ENCODE measurements at regions not wholly inside any gene's neighbourhood (a gene's known extent, or its start where the extent isn't known, plus 50 kb on each side); places are given as distances from the start of the nearest gene placed in this dataset.

DNA sequence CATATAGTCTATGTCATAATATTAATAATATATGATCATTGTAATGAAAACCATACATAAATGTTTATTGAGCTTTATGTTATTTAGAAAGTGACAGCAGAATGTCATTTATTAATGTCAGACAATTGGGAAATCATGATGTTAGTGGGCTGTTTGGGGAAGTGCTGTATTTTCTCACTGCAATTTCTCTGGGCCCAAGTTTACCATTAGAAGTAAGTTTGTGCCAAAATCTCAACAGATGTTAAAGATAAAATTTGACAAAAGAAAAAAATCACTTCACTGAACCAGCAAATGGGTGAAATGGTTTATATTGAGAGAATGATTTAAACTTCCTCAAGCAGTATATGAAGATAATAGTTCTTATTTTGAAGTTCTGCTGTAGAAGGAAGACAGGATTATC lies 433.2 kb upstream of the SMARCA2 start:
- no peak overlapping the region for H3K9ac ChIP-seq (ENCODE audit: insufficient read depth, low read length, poor library complexity, severe bottlenecking)
- Mint-ChIP-seq H3K4me3 (no peak overlapping the region), H3K9me3 (peaks cover 0 to 9% (median 4%) of the 10 kb centered on the region in 7 donors), H3K4me1 (no peaks in the 10 kb centered on the region), H3K27ac (no peak overlapping the region), H3K36me3 (no peaks in the 10 kb centered on the region), H3K27me3 (ENCODE audit: low read depth in 3 of 3) (peaks cover 0 to 2% (median 0%) of the 10 kb centered on the region in 3 donors)
- H3K79me2 ChIP-seq (ENCODE audit: insufficient read depth, low read length) = no peaks in the 10 kb centered on the region
- H2AFZ ChIP-seq (ENCODE audit: insufficient read depth, low read depth, low read length, poor library complexity, severe bottlenecking) = no peak overlapping the region
- H3K27ac ChIP-seq (ENCODE audit: low read depth in 1 of 2, low read length in 2 of 2) = no peak overlapping the region
- no peaks in the 10 kb centered on the region for H4K20me1 ChIP-seq (ENCODE audit: insufficient read depth, low read length)
- intact Hi-C loops (cut with micrococcal nuclease) = no loop called here
- no peak overlapping the region for H3K4me2 ChIP-seq (replicated peaks; ENCODE audit: extremely low read depth, low read length, poor library complexity, severe bottlenecking)
- H3K36me3 ChIP-seq (replicated peaks in 1 of 2; ENCODE audit: control insufficient read depth in 1 of 2, insufficient read depth in 2 of 2, low read length in 2 of 2) = no peaks in the 10 kb centered on the region
- no peak overlapping the region for H3K4me3 ChIP-seq (replicated peaks in 1 of 3; ENCODE audit: low read depth in 2 of 3, low read length in 3 of 3)
- H3K27me3 ChIP-seq (ENCODE audit: control insufficient read depth in 2 of 2, insufficient read depth in 2 of 2, low read length in 2 of 2) = no peaks in the 10 kb centered on the region
- no peaks in the 10 kb centered on the region for H3K9me3 ChIP-seq (replicated peaks in 1 of 2; ENCODE audit: control insufficient read depth in 1 of 2, insufficient read depth in 1 of 2, low read length in 2 of 2)
- no peaks in the 10 kb centered on the region for H3K4me1 ChIP-seq (ENCODE audit: control insufficient read depth in 1 of 2, insufficient read depth in 2 of 2, low read length in 2 of 2)
- TF ChIP-seq, protein P1, sequence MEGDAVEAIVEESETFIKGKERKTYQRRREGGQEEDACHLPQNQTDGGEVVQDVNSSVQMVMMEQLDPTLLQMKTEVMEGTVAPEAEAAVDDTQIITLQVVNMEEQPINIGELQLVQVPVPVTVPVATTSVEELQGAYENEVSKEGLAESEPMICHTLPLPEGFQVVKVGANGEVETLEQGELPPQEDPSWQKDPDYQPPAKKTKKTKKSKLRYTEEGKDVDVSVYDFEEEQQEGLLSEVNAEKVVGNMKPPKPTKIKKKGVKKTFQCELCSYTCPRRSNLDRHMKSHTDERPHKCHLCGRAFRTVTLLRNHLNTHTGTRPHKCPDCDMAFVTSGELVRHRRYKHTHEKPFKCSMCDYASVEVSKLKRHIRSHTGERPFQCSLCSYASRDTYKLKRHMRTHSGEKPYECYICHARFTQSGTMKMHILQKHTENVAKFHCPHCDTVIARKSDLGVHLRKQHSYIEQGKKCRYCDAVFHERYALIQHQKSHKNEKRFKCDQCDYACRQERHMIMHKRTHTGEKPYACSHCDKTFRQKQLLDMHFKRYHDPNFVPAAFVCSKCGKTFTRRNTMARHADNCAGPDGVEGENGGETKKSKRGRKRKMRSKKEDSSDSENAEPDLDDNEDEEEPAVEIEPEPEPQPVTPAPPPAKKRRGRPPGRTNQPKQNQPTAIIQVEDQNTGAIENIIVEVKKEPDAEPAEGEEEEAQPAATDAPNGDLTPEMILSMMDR (IDR thresholded peaks at IDR 0.05) = no peak
- no peak for DNase-seq

GRCh38 chr9:1591310-1591709 lies 423.8 kb upstream of the SMARCA2 start:
- no peaks in the 10 kb centered on the region for H3K79me2 ChIP-seq (ENCODE audit: insufficient read depth, low read length)
- H3K4me1 ChIP-seq (ENCODE audit: control insufficient read depth in 1 of 2, insufficient read depth in 2 of 2, low read length in 2 of 2) = no peaks in the 10 kb centered on the region
- Mint-ChIP-seq H3K9me3 (peaks cover 2 to 19% (median 6%) of the 10 kb centered on the region in 7 donors), H3K27me3 (ENCODE audit: low read depth in 3 of 3) (peaks cover 0 to 1% (median under 1%) of the 10 kb centered on the region in 3 donors), H3K27ac (no peak overlapping the region), H3K4me1 (no peaks in the 10 kb centered on the region), H3K36me3 (no peaks in the 10 kb centered on the region), H3K4me3 (no peak overlapping the region)
- no peak overlapping the region for H3K4me2 ChIP-seq (replicated peaks; ENCODE audit: extremely low read depth, low read length, poor library complexity, severe bottlenecking)
- no peaks in the 10 kb centered on the region for H3K27me3 ChIP-seq (ENCODE audit: control insufficient read depth in 2 of 2, insufficient read depth in 2 of 2, low read length in 2 of 2)
- DNase-seq = no peak
- no peaks in the 10 kb centered on the region for H4K20me1 ChIP-seq (ENCODE audit: insufficient read depth, low read length)
- no peak overlapping the region for H2AFZ ChIP-seq (ENCODE audit: insufficient read depth, low read depth, low read length, poor library complexity, severe bottlenecking)
- no peaks in the 10 kb centered on the region for H3K36me3 ChIP-seq (replicated peaks in 1 of 2; ENCODE audit: control insufficient read depth in 1 of 2, insufficient read depth in 2 of 2, low read length in 2 of 2)
- no peak overlapping the region for H3K27ac ChIP-seq (ENCODE audit: low read depth in 1 of 2, low read length in 2 of 2)
- TF ChIP-seq, protein P1 (IDR thresholded peaks at IDR 0.05) = no peak
- H3K9ac ChIP-seq (ENCODE audit: insufficient read depth, low read length, poor library complexity, severe bottlenecking) = no peak overlapping the region
- H3K4me3 ChIP-seq (replicated peaks in 1 of 3; ENCODE audit: low read depth in 2 of 3, low read length in 3 of 3) = no peak overlapping the region
- peaks cover 0 to 7% of the 10 kb centered on the region in 2 donors for H3K9me3 ChIP-seq (replicated peaks in 1 of 2; ENCODE audit: control insufficient read depth in 1 of 2, insufficient read depth in 1 of 2, low read length in 2 of 2)
- intact Hi-C loops (cut with micrococcal nuclease) = no loop called here
- WGBS (ENCODE audit: insufficient coverage) = no CpG with 5 or more reads among the region's 1 CpG

All from CD14-positive monocyte (primary cell).